HG02642 (cell line): ENCODE measurements at regions not wholly inside any gene's neighbourhood (a gene's known extent, or its start where the extent isn't known, plus 50 kb on each side); places are given as distances from the start of the nearest gene placed in this dataset.

Experiments
- ATAC-seq: cut with Tn5 transposase; IDR thresholded peaks from one replicate; pipeline ENCODE4 v1.9.1; 2021; ENCODE audit warnings: mild to moderate bottlenecking; ENCODE audit not compliant: unreplicated experiment, poor library complexity

DNA sequence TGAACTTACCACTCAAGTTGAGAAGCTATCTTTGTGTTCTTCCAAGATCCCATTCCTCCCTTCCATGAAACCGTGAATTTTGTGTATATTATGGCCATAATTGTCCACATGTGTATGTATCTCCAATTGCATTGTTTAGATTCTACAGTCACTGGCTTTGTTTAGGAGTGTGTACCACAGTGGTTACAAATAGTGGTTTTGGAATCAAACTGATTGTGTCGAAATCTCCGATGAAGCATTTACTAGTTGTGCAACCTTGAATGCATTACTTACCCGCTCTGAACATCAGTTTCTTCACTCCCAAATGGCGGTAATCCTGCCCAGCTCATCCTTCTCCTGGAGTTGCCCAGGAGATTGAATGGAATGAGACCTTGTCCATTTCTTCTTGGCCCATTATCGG lies 145.0 kb upstream of the ZNF32 start:
- ATAC-seq: no peak

DNA sequence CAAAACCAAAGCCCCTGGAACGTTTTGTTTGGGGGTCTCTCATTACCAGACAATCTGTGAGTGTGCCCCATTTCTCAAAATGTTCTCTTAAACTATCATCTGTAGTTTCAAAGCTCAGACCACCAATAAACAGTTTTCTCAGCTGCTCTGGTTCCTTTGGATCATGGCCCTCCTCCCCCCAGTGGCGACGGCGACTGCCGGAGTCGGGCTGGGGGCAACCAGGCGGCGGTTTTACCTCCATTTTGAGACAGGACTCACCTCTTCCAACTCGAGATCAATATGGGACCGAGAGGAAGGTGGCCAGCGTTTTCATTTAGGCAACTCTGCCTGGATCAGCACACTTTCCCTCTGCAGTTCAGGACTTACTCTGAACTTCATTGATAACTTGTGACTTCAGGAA lies 141.5 kb upstream of the ZNF32 start:
- no peak for ATAC-seq

DNA sequence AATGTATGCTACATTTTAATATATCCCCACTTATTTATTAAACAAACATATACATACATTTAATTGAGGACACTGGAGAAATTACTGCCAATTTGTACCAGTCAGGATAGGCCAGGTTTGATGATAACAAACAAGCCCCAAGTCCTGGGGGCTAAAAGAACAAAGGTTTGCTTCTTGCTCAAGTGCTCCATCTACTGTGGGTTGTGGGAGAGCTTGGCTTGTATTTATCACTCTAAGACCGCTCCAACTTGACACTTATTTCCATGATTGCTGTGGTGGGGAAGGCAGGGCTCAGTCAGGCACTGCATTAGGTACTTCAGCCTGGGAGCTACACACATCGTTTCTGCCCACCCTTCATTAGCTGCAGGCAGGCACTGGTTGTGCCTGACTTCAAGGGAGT lies 136.6 kb upstream of the ZNF32 start:
- no peak for ATAC-seq

DNA sequence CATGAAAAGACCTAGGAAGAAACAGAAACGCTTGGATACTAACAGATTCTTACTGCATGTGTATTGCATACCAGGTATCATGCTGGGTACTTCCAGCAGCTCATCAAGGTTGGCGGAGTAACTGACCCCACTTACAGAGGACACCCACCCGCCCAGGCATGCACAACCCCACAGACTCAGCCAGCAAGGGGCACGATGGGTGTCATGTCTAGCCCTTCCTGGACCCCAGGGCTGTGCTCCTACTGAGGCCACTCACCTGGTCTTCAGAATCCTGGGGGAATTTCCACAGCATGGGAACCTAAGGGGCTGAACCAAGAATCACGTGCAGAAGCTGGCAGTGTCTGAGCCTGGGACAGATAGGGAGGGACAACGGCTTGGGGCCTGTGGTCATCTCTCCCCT lies 134.1 kb upstream of the ZNF32 start:
- no peak for ATAC-seq

DNA sequence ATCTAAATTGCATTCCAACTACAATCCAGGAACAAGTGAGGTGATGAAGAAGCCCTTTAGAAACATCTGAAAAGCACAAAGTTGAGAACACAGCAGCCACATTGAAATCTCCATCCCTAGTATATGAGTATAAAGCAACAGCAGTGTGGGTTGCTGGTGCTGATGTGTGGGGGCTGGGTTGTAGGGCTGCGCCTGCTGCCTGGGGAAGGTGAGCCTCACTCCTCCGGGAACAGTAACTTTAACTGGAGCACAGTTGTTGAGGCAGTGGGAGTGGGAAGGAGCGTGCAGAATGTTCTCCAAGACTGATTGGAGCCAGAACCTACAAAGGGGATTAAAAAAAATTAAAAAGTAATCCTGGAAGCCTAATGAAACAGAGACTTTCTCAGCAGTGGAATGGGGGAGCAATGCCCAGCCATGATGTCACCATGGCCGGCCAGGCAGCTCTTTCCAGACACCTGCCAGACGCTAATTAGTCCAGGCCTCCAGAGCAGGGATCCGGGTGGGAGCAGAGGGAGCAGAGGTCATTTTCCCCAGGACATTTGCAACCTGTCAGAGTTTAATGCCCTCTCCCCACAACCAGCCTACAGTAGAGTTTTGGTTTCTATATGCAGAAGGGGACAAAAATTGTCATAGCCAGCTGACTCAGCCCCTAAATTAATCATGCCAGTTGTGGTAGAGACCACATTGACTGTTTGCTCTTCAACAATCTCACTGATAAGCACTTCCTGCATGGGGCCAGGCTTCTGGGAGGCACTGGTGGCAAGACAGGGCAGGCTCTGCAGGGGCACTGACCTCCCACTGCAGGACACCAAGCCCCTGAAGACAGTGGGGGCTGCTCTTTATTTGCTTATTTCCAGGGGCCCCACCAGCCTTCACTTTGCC lies 133.0 kb upstream of the ZNF32 start:
- ATAC-seq: no peak

DNA sequence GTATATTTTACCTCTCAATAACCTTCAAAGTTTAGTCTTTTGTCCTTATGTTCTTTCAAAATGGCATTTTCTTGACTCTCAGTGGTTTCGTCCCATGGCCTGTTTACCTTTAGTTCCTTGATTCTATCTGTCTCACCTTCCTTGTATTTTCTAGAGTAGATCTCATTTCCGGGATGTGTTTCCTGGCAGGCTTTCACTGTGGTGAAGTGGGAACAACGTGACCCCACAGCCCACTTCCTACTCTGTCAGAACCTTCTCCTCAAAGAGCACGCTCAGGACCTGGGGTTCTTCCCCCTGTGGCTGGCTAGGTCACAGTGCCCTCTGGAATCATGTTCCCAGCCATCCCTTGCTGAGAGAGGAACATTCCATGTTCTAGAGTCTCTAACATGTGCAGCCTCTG lies 129.9 kb upstream of the ZNF32 start:
- ATAC-seq: no peak

DNA sequence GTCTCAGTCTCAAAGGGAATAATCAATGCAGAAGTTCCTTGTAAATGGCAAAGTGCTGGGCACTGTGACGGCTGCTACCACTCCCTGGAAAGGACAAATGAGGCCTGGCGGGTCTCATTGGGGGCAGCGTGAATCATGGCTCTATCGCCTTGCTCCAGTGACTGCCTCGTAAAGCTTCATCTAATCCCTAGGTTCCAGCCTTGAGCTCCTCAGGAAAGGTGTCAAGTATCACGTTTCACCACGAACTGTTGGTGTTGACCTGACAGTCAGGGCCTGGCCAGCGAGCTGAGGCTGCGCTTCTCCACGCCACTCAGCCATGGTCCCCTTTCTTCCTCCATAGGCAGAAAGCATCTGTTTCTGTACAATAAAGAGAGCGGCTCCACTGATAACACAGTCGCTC lies 126.7 kb upstream of the ZNF32 start:
- ATAC-seq: no peak

DNA sequence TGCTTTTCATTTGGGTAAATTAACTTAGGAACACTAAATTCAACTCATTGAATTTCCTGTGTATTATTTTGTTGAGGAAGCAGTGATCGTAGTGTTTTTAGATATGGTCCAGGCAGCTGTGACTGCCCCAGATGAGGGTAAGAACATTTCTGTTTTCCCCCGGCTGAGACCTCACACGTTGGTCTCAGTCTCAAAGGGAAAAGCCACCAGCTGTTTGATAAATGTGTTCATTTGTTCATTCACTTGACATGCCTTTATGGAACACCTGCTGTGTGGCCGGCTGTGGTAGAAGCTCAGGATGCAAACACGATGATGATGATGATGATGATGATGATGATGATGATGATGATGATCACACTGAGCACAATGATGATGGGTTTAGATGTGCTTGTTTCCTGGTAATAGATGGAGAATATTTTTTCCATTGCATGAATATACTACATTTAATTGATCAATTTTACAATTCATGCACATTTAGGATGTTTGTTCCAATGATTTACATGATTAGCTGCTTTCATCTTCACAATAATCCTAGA lies 125.6 kb upstream of the ZNF32 start:
- ATAC-seq: no peak

DNA sequence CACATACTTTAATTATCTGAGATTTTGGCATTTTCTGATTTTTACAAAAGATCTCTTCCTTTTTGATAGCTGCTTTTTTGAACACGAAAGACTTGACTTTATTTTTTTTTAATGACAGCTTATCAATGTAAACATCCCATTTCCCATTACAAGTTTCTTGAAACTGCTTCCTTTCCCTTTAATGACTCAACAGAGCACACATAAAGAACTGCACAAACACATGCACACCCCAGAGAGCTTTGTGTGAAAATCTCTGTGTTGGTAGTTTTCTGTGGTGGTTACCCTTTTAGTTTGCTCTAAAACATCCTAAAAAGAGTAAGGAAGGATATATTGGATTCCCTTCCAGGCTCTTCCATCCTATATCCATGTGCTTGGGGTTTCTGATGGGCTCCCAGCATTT lies 125.1 kb upstream of the ZNF32 start:
- ATAC-seq: no peak

DNA sequence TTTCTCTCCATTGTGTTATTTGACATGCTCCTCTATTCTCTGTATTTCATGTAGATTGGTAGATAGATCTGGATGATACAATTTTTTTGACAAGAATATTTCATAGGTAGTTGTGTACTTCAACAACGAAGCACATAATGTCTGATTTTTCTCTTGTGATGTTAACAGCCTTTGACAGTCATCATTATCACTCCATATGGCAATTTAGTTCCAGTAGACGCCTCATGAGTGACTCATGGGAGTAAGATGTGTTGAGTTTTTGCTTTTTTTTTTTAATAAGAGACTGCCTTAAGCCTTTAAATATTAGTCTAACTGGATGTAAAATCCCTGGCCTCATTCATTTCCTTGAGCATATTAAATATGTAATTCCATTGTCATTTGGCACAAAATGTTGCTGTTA lies 123.5 kb upstream of the ZNF32 start:
- ATAC-seq: no peak

DNA sequence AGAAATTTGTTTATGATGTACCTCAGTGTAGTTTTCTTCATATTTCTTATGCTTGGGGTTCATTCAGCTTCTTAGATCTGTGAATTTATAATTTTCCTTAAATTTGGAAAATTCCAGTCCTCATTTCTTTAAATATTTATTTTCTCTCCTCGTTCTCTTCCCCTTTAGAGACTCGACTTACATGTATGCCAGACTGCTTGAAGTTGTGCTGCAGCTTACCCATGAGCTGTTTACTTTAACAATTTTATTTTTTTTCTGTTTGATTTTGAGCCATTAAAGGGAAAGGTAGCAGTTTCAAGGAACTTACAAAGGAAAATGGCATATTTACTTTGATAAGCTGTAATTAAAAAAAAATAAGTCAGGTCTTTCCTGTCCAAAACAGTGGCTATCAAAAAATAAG lies 123.0 kb upstream of the ZNF32 start:
- ATAC-seq: no peak

DNA sequence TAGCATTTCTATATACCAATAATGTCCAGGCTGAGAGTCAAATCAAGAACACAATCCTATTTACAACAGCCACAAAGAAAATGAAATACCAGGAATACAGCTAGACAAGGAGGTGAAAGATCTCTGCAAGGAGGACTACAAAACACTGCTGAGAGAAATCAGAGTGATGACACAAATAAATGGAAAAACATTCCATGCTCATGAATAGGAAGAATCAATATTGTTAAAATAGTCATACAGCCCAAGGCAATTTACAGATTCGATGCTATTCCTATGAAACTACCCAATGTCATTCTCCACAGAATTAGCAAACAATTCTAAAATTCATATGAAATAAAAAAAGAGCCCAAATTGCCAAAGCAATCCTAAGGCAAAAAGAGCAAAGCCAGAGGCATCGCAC lies 116.8 kb upstream of the ZNF32 start:
- ATAC-seq: no peak

DNA sequence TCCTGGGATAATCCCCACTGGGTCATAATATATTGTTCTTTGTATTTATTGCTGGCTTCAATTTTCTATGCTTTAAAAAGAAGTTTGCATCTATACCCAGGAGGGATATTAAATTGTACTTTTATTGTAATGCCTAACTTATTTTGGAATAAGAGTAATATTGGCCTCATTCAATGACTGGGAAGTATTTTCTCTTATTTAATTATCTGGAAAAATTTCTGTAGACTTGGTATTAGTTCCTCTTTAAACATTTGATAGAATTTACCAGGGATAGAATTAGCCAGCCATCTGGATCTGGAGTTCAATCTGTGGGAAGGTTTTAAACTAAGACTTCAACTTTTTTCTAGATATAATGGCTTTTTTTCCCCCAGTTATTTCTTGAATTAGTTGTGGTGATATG lies 115.2 kb upstream of the ZNF32 start:
- no peak for ATAC-seq

DNA sequence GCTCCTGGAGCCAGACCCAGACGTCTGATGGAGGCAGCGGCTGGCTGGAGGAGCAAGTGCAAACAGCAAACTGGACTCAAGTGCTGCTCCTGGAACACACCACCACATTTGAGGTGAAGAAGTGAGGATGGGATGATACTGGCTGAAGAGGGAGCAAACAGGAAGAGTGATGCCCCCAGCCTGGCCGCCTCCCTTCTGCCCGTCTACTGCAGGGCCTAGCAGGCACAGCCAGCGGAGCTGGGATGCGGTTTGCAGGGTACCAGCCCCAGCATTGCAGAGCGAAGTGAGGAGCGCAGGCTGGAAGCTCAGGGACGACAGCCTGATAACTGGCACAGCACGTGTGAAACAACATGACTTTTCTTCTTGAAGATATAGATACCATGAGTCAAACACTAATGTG lies 111.8 kb upstream of the ZNF32 start:
- ATAC-seq: no peak

DNA sequence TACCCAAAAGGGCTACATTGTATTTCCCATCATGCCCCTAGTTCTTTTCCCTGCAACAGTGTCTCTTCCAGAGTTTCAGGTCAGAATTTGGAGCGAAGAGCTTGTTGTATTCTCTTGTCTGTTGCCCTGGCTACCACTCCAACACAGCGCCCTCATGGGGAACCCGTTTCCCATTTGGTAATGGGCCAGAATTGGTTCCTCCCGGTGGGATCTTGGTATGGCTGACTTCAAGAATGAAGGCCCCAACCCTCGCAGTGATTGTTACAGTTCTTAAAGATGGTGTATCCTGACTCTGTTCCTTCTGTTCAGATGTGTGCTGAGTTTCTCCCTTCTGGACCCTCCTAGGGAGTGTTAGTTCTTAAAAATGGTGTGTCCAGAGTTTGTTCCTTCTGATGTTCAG lies 110.5 kb upstream of the ZNF32 start:
- ATAC-seq: no peak

DNA sequence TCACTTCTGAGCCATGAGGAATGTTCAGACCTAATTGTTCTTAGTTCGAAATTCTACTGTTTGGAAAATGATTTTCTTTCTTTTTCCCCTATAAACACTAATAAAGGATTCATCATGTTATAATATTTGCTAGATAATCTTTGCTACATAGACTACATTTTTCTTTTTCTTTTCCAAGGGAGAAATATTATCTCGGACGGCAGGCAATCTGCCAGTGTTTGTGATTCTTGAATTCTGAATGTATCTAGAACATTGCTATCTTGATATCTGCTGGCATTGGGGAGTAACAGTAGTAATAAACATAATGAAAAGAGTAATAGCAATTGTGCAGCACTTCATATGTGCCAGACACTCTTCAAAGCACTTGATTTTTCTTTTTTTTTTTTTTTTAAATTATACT lies 107.7 kb upstream of the ZNF32 start:
- no peak for ATAC-seq

DNA sequence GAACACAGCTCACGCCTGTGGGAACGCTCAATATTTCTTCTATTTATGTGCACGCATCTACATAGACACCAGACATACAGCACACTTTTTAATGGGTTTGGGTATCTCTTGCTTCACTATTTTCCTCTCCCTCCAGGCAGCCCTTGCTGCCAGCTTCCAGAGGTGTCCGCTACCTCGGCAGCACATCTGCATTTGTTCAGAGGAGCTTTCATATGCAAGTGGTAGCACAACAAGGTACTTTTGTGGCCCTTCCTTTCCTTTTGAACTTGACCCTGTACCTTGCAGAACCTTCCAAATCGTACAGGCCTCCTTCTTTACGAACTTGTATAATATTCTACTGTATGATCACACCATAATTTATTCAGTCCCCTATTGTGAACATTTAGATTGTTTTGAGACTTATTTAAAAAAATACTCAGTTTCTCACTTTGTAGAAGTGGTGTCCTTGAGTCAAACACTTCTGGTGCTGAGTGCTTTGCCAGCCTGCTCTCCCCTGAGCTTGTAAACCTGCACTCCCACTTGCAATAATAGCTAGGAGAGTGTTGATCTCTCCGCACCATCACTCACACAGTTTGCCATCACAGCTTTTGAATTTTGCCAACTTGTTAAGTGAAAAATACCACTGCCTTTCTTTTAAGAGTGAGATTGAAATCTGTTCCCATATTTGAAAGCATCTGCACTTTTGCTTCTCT lies 106.0 kb upstream of the ZNF32 start:
- no peak for ATAC-seq

DNA sequence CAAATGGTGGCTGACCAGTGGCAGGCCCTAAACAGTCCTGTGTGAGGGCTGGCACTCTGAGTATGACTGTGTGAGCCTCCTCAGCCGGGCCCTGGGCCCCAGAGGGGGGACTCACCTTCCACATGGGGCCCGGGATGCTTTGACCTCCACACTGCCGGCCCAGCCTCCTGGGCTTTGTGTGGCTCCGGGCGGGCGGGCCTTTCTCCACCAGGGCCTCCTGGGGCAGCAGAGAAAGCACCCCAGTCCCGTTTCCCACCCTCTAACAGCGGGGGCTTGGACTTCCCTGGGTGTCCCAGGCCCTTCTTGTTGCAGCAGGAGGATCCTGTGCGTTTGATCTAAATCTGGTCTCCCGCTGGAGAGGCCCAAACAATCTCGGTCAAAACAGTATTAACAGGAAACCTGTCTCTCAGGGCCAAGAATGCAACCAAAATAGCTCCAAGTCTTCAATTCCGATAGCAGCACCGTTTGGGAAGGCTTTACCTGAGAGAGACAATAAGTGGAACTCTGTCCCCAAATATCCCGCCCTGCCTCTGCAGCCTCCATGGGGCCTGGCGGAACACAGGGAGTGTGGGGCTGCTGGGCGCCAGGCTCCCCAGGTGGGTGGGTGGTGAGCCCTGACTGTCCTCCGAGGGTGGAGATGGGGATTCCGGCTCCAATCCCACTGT lies 104.8 kb upstream of the ZNF32 start:
- ATAC-seq: no peak

DNA sequence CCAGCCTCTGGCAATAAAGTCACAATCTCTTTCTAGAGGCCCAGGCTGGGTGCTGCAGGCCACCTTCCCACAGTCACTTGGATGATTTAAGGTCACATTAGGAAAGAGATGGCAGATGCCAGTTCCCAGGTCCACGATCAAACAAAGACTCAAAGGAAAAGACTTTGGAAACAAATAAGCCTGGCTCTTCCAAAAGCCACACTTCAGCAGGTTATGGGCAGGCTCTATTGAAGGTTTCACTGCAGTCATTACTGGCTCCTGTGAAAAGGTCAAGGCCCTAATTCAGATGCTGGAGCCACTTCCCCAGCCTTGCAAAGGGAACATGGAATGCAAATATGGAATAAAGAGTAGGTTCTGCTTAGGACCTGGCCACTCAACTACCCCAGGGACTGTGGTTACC lies 104.0 kb upstream of the ZNF32 start:
- ATAC-seq: no peak

DNA sequence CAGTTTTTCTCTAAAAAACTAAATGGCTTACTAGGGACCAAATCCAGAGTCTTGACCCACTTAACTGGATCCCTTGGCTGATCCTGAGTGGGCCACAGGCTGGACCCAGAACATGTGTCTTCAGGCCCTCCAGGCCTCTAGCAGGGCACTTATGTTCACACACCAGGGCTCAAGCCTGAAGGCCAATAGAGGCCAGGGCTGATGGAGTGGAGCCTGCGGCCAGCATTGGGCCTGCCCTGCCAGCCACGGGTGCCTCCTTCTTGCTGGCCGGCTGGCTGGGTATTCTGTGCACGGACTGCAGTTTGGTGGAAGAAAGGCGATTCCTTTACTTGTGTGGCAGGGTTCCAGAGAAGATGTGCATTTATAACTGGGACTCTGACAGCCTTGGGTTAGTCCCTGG lies 103.0 kb upstream of the ZNF32 start:
- ATAC-seq: no peak

DNA sequence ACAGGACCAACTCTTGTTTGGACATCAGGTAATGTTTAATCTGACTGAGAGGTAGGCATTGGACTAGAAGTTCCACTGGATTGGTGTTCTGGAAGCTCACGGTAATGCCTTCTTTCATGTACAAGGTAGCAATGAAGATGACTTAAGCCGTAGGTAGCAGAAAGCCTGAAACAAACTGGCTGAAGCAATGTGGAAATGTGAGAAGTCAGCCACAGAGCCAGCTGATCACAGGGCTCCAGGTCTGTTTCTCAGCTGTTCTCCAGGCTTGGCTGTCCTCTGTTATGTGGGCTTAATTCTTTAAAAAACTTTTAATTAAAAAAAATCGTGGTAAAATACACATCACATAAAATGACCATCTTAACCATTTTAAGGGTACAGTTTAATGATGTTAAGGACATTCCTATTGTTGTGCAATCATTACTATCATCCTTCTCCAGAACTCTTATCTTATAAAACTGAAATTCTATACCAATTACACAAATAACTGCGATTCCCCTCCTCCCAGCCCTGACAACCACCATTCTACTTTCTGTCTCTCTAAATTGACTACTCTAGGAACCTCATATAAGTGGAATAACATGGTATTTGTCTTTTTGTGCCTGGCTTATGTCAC lies 101.4 kb upstream of the ZNF32 start:
- no peak for ATAC-seq
